NCI-H526 (cell line): ENCODE measurements at regions not wholly inside any gene's neighbourhood (a gene's known extent, or its start where the extent isn't known, plus 50 kb on each side); places are given as distances from the start of the nearest gene placed in this dataset.

Source experiments
- DNase-seq, 2 experiments: peaks; one replicate each; lab custom pipeline; 2025; lab: John Stamatoyannopoulos, UW

DNA sequence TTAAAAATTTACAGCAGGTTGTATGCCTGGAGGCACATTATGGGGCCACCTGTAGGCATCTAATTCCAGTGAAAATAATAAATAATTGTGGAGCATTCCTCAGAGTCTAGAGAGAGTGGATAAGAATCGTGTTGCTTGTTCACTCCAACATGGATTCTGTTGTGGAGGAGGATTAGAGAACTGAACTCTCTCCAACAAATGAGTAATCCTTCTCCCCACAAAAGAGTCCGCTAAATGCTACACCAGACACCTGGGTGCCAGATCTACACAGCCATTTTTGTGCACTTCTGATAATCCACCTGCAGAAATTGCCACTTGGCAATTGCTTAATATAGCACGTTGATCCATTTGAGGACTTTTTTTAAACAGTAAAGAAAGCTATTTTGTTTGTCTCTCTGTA lies 113.7 kb upstream of the DPYD start:
- no peak for DNase-seq

DNA sequence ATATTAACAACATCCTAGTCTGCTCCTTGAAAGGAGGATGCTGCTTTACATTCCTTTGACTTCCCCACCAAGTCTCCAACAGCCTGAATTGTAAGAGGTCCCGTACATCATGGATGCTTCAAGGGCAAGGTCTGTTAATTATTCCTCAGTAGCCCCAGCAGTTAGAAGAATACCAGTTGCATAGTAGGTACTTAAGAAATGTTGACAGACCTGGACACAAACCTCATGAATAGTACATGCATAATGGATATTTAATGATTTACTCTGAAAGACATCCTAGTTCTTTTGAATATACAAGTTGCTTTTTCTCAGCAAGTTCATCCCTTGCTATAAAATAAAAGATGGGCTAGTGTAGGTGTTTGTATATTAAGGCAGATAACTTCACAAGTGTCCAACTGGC lies 112.1 kb upstream of the DPYD start:
- DNase-seq: no peak

DNA sequence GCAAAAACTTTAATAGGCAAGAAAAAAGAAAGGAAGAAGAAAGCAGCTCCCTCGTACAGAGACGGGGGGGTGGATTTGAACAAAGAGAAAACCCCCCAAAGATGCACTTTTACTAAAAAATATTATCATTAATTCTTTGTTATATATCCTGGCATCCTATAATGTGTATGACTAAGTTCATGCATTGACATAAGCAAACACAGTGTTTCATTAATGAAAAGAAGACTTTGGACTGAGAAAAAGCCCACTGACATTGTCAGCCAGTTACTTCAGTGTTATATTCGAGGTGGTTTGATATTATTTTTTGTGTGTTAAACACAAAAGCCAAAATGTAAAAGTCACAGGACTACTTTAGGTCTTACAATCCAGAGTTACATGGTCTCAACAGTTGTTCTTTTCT lies 110.1 kb upstream of the DPYD start:
- DNase-seq: no peak

DNA sequence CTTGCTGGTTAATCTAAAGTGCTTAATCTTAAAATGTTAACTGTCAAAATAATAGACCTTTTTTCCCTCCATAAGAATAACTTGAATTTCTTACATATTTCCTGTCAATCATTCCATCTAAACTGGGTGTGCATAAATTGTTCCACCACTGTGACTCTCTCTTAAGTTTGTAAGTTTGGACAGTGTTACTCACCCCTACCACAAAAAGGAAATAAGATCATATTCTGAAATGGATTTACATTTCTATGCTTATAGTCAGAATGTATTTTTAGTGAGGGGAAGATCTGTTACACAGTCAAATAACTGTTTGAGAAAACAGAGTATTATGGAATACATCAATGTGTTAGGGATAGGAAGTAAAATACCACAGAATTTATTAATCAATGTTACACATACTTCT lies 109.6 kb upstream of the DPYD start:
- no peak for DNase-seq

DNA sequence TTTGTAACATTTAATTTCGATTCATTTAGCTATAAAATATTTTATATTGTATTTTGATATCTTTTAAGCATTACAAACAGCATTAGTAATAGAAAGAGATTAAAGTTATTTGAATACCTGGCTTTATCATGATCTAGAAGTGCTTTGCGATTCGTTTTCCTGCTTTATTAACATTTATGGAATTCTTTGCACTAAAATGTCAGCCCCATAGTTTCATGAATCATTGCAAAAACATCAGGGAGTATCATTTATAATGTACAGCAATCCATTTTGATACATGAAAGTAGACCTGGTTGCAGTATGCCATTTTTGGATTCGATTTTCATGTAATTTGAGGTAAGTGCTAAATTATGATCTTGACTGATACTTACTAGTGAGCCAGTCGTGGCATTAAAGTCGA lies 108.0 kb upstream of the DPYD start:
- DNase-seq: no peak

DNA sequence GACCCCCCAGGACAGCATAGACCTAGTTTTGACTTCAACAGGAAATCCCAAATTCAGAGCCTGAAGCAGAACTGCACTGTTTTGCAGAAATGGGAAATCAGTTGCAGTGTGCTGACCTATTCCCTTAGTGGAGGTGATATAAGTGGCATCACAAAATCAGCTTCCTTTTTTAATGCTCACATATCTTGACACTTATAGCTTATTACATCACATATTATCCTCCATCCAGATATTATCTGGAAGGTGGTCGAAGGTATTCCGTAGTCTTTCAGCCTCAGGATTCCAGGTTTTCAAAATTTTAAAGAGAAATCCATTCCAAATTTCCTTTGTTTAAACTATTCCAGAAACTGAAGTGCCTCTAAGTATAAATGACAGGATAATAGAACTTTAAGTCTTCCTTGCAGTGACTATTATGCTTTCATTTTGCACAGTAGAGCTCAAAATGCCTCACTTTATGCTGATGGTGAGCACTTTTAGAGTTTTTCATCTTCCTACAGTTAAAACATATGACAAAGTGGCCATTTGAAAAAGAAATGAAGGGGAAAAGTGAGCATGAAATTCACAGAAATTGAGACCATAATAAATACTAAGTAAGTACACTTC lies 106.4 kb upstream of the DPYD start:
- no peak for DNase-seq

DNA sequence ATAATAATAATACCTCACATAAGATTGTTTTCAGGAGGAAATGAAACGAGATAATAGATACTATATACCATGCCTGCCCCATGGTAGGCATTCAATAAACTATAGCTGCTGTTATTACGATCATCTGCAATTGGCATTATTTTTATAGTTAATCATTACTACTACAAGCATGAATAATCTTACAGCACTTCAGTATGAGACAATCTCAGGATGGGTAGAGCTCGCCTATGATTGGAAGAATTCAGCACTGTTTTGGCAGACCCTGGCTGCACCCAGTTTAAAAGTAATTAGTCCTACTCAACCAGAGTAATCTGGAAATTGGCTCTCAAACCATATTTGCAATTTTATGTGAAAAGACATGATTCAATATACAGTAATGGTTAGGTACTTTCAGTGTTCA lies 105.0 kb upstream of the DPYD start:
- no peak for DNase-seq

DNA sequence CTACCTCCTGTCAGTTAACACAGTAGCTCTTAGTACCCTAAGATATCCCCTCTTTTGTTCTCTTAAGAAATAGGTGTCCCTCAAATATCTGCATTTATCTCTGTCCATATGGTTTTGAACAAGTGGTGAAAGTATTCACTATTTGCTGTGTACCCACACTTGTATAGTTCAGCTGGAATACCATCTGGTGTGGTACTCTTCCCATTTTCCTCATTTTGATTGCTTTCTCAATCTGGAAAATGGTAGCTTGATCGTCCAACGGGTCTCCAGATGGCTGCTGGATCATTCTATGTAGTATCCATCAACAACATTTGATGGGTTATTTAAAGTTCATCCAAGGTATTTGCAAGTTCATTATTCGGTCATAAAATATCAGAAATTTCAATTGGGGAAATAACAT lies 100.3 kb upstream of the DPYD start:
- DNase-seq: no peak

DNA sequence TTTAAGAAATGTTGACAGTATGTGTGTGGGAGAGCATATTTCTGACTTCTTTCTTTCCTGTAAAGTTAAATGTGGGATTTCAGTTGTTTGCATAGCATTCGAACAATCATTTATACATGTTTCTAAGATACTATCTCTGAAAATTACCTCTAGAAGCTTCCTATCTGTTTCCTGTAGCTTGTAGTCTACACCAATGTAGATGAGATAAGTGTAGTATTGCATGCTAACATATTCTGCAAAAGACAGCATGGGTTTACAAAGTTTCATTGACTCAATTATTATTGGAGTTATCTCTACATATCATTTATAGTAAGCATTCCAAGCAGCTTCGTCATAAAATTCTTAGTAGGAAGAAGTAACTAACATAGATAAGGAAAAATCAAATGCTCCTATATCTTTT lies 98.9 kb upstream of the DPYD start:
- DNase-seq: no peak

DNA sequence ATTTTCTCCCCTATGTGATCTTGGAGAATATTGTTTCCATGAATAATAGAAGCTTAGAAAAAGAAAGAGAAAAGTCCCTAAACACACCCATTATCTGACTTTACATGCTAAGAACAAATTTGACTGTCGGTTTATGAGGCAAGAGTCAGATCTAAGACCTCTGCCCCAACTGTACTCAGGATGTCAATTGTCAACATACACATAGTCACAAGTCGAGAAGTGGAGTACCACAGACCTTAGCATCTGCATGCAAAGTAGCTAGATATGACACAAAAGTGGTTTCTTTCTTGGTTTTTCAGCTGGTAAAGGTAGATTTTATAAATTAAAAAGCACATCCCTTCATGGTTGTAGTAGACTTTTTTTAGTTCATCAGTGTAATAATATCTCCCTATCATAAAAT lies 97.2 kb upstream of the DPYD start:
- DNase-seq: peak; percentile 9 to 40

DNA sequence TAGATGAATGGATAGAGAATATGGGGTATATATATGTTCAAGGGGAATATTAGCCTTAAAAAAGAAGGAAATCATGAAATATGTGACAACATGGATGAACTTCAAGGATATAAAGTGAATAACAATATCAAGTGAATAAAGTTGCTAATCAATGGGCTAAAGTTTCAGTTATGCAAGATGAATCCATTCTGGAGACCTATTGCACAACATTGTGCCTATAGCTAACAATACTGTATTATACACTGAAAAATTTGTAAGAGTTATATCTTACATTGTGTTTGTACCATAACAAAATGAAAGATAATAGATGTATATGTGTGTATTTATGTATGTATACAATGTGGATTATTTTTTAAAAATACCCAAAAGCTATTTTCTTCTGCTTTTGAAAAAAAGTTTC lies 96.3 kb upstream of the DPYD start:
- DNase-seq: no peak

DNA sequence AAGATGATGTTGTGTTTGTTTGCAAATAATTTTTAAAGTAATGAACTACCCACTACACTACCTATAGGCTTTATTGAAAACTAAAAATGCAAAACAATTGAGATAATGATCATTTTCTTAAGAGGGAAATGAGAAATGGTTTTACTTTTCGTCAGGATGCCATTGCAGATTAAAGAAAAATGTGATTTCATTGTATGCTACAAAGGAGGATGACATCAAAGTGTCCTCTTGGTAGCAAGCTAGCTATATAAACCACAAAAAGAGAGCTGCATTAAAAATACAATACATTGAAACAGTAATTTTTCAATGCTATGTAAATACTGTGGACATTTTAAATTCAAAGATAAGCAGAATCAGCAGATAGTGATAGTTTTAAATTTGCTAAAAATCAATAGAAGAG lies 87.5 kb upstream of the DPYD start:
- no peak for DNase-seq

DNA sequence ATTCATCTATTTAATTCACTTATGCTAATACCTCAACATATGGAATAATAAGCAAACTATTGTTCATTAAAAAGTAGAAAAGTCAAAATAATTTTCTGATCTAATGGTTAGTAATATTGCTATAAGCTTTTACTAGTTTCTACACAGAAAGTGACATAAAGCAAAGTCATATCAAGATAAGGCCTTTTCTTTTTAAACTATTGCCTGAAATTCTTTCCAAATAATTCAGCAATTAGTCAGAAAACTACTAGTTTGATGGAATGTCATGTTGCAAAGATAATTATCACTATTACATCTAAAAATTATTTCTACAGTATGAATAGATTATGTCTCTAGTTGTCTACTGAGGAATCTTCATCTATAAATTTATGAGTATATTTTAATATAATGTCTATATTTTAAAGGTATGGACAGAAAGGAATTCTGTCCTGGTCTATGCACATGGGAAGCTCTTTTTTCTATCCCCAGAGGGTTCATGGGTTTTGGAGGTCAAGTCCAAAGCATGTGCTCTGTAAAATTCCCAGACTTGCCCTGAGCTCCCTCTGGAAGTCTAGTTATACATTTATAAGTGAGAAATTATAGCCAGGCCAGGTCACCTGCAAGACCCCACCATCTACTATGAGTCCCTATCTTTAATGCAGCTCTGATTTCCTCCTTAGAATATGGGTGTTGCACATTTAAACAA lies 84.6 kb upstream of the DPYD start:
- DNase-seq: no peak

DNA sequence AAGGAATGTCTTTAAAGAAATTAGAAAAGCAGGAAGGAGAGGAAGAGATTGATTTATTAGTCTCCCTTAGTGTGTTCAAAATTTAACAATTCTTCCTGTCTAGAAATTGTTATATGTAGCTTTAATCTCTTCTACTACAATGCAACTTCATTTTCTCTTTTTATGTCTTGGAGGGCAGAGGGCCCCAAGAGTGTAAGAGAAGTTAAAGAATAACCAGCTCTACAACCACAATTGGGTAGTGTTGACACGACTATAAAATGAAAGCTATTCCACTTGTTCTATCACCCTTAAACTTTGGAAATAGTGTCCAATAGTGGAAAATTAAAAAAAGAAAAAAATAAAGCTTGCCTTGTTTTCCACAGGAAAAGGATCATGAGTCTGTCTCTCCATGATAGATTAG lies 82.6 kb upstream of the DPYD start:
- no peak for DNase-seq

DNA sequence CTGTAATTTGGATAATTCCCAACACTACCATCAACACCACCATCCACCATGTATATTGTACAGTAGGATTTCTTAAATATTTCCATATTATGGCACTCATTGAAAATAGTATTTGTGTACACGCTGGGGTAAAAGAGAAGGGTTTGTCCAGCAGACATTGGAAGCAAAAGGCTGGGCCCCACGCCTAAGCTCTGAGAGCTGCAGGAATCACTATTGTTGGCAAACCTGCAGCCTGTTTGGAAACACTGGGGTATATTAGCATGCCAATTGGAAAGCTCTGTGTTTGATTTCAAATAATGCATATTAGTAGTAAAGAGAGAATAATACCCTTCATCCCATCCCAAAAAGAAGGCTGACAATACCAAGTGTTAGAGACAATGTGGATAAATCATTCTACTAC lies 81.5 kb upstream of the DPYD start:
- no peak for DNase-seq

DNA sequence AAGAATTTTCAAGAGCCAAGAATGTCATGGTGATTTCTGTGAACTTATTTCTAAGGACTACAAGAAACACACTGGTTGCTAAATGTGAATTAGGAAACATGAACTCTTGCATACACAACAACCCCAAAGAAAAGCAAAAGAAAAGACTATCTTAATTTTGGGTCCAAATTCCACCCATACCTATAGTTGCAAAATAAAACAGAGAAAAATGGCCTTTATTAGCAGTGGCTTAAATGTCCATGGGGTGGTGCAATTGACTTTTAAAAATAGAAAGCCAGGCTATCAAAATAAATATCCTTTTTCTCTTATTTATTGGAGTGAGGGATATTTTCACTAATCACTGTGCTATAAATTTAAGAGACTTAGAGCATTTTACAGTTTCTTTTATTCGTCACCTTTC lies 80.9 kb upstream of the DPYD start:
- DNase-seq: no peak

DNA sequence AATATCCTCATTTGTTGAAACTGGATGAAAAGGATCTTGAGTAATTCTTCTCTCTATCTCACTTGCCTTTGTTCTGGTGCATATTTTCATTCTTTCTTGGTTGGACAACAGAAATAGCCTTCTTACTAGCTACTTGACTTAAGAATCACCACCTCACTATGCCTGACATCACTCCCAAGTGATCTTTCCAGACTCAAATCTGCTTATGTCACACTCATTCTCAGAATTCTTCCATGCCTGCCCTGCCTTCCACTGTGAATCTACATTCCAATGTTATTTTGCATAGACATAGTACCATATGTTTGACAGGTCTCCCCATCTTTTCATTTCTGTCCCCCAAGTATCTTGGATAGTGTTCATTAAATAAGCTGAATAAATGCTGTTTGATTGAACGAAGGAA lies 78.5 kb upstream of the DPYD start:
- DNase-seq: no peak

DNA sequence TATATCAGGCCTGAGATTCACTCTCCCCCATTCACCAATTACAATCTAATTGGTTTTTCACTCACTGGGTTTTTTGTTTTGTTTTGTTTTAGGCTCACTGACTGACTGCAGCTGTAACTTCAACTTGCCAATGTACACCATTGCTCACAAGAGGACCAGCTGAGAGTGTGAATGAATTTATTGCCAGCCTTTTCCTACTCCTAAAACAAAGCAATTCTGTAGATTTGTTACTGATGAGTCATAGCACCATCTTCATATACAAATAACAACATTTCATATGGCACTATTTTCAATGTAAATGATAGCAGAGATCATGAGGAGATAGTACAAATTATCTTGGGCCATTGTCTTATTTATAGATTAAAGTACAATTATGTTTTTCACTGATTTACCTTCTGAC lies 76.0 kb upstream of the DPYD start:
- no peak for DNase-seq

DNA sequence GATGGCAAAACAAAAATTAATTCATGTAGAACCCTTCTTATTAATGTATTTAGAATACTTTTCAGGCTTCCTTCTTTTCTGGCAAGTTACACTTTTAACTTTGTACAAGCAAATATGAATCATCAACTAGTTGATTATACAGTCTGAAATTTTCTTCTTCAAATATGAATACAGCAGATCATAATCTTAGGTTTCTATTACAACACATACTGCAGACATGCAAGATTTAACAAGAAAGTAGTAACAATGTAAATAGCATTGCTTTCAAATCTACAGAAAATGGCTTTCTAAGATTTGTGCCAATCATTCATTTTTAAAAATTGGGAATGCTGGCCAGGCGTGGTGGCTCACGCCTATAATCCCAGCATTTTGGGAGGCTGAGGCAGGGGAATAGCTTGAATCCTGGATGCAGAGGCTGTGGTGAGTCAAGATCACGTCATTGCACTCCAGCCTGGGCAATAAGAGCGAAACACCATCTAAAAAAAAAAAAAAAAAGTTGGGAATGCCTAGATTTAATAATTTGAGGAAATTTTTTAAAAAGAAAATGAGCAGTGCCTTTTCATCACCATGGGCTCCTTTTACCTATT lies 68.4 kb upstream of the DPYD start:
- DNase-seq: no peak

DNA sequence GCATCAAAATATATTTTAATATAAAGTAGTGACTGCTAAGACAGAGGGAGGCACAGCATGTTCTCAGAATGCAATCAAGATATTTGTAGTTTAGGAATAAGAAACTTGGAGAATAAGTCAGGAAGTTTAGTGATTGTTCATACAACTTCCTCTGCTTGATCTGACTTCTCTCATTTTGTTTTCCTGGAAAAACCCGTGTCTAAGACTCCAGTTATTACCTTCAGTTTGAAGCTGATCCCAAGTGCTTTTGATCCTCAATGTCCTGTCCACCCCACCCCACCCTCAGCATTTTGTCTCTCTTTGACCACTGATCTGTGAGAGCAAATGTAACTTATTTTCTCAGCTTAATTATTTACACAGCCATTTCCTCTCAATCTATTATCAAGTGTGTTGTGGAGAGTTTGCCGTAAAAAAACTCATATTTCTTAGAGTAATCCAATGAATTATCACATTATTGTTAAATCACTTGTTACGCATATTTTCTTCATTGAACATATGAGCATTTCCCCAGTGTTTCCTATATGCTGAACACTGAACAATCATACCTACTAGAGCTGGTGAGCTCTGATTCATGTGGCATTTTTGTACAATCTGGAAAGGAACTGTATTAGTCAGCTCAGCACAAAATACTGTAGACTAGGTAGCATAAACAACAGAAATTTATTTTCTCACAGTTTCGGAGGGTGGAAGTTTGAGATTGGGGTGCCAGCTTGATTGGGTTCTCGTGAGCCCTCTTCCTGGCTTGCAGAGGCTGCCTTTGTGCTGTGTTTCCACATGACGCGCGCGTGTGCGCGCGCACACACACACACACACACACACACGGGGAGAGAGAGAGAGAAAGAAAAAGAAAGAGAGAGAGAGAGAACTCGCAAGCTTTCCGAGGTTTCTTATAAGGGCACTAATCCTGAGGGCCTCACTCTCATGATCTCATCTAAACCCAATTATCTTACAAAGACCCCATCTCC lies 65.5 kb upstream of the DPYD start:
- no peak for DNase-seq

DNA sequence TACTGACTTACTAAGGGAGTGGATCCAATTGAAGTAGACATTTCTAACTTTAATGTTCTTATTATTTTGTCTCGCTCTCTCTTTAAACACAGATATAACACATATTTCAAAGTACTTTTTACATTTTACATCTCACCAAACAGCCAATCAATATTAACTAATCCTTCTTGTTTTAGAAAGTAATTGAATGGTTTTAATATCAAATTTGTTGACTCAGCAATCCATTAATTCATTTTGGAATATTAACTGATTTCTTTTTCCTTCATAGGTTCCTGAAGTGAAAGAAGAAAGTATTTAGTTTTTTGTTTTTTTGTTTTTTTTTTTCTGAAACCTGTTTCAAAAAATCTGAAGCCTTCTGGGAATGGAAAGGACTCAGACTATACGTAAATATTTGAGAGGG lies 62.3 kb upstream of the DPYD start:
- DNase-seq: no peak

DNA sequence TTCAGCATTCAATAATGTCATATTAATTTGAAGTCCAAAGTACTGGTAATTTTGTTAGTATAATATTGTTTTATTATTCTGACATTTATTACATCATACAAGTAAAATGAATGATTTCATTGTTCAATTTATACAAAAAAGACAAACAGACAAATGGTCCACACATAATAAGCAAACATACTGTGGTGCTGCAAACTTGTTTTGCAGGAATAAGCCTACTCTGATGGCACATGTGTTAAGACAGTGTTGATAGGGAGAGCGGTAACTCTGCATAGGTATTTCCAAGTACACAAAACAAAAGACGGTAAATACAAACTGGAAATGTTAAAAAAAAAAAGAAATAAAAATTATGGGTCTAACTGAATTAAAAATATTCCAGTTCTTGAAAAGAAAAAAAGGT lies 59.7 kb upstream of the DPYD start:
- DNase-seq: peak; percentile 18 to 32

DNA sequence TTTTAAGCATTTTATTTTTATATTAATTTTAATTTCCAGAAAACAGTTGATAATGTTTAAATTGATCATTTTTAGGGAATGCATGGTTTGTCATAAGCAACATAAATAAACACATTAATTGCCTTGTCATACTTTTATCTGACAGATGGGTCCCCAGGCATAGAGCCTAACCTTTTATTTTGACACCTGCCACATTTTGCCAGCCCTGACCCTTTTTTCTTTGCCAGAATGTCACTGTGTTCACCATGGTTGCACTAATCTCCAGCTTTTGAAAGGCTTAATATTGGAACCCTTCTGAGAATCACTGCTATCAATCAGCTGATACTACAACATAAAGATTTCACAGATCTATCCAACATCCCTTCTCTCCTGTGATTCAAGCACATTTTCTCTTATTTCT lies 56.0 kb upstream of the DPYD start:
- no peak for DNase-seq
